ENCODE measurements at regions not wholly inside any gene's neighbourhood (a gene's known extent, or its start where the extent isn't known, plus 50 kb on each side); places are given as distances from the start of the nearest gene placed in this dataset.
A peak's percentile ranks its signal among the peaks of the same experiment; 100 is the strongest.

DNA sequence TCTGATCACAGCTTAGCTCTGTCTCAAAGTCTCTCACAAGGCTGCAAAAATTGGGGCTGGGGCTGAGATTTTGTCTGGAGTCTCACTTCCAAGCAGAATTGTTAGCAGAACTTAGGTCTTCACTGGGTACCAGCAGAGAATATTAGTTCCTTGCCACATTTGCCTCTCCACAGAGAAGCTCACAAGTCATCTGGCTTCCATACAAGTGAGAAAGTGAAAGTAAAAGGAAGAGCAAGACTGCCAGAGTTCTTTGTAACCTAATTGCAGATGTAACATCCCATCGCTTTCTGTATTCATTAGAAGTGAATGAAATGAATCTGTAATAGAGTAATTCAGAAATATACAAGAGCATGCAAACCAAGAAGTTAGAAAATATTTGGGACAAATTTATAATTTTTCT is 624.1 kb upstream of the GNPDA2 start (continued):
- TF ChIP-seq PBX3 (IDR thresholded peaks at IDR 0.05; ENCODE audit: insufficient replicate concordance, low read depth, low read length) (no peak), LARP7 (IDR thresholded peaks at IDR 0.05) (no peak)

DNA sequence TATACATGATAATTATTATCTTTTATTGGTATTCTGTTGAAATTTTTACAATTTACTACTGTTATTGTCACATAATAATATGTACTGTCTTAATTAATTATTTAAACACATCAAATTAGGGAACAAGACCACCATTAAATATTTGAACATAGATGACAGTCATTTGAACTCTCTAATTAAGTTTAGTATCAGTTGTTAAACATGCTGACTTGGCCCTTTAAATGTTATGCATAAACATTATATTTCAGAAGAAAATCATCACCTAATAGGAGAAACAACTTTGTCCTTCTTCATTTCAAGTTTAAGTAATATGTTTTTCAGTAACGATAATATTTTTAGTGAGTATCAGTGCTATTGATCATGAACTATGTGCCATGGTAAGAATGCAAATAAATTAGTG is 623.5 kb upstream of the GNPDA2 start:
- H3K36me3 ChIP-seq (ENCODE audit: control insufficient read depth in 2 of 2, insufficient read depth in 2 of 2, low read length in 1 of 2): no peaks in the 10 kb centered on the region
- H3K27me3 ChIP-seq (replicated peaks in 1 of 2; ENCODE audit: control insufficient read depth in 2 of 2, insufficient read depth in 2 of 2, low read length in 1 of 2): no peaks in the 10 kb centered on the region
- DNase-seq (ENCODE audit: low read depth, low spot score) (no peak), FAIRE-seq (no peak), ATAC-seq (no peak; the same call in 2 of the 3 replicates)
- SMC1A ChIA-PET (ENCODE audit: uncharacterized antibody, unreplicated experiment): no interaction called here
- no peaks in the 10 kb centered on the region for H3K4me1 ChIP-seq (ENCODE audit: control insufficient read depth, insufficient read depth, low read length)
- H3K4me3 ChIP-seq: no peak overlapping the region
- no TSS peak for BruUV-seq (replicated peaks)
- peak overlapping the region; percentile 78 for H2AFZ ChIP-seq (ENCODE audit: control insufficient read depth, low read depth, low read length)
- WGBS (ENCODE audit: insufficient coverage, insufficient replicate concordance, low lambda C conversion rate, missing lambda C conversion rate): 100% methylated on average over 1 of the region's 1 CpG
- no peaks in the 10 kb centered on the region for H3K9me3 ChIP-seq (replicated peaks; ENCODE audit: control insufficient read depth, insufficient read depth, low read length)
- no peak overlapping the region; the same call in 1 of the 2 replicates for H3K4me2 ChIP-seq (ENCODE audit: control insufficient read depth, insufficient read depth)
- no peak overlapping the region for H3K27ac ChIP-seq (ENCODE audit: control insufficient read depth, insufficient read depth)
- TF ChIP-seq FOS (IDR thresholded peaks at IDR 0.05; ENCODE audit: borderline replicate concordance, extremely low read depth, insufficient read length) (no peak), PAX8 (IDR thresholded peaks at IDR 0.05) (no peak), E4F1 (IDR thresholded peaks at IDR 0.05; ENCODE audit: borderline replicate concordance, partially characterized antibody) (no peak), NRF1 (conservative IDR thresholded peaks at IDR 0.05; ENCODE audit: low read depth, low read length) (no peak), TCF7 (IDR thresholded peaks at IDR 0.05; ENCODE audit: borderline replicate concordance) (no peak), RFX5 (IDR thresholded peaks at IDR 0.05; ENCODE audit: low read depth, low read length) (no peak), POU2F2 (IDR thresholded peaks at IDR 0.05; ENCODE audit: borderline replicate concordance, low read depth, low read length) (no peak), ATF7 (IDR thresholded peaks at IDR 0.05; ENCODE audit: low read depth) (no peak), ZZZ3 (IDR thresholded peaks at IDR 0.05; ENCODE audit: control insufficient read depth, insufficient read length, low read depth) (no peak), POLR2AphosphoS5 (IDR thresholded peaks at IDR 0.05; ENCODE audit: low read length) (no peak), GABPA (IDR thresholded peaks at IDR 0.05; ENCODE audit: low read depth) (no peak), FOXK2 (IDR thresholded peaks at IDR 0.05) (no peak), SUPT20H (IDR thresholded peaks at IDR 0.05; ENCODE audit: borderline replicate concordance, control insufficient read depth, low read depth, low read length) (no peak), IRF4 (IDR thresholded peaks at IDR 0.05; ENCODE audit: low read depth, low read length) (no peak), POLR2AphosphoS2 (IDR thresholded peaks at IDR 0.05; ENCODE audit: low read depth, low read length) (no peak), CHD2 (IDR thresholded peaks at IDR 0.05; ENCODE audit: borderline replicate concordance, low read depth, low read length) (no peak)
- no peaks in the 10 kb centered on the region for H3K79me2 ChIP-seq (ENCODE audit: control insufficient read depth, insufficient read depth, low read length)
- in situ Hi-C loops (cut with MboI) (no loop called here), intact Hi-C loops (cut with micrococcal nuclease; ENCODE audit: unreplicated experiment) (no loop called here)
- H4K20me1 ChIP-seq (ENCODE audit: control insufficient read depth, insufficient read depth): no peaks in the 10 kb centered on the region
- POLR2A ChIA-PET: no interaction called here
- RAD21 ChIA-PET (ENCODE audit: unreplicated experiment): no interaction called here
- H3K9ac ChIP-seq (ENCODE audit: control insufficient read depth, insufficient read depth, low read length): no peak overlapping the region
- CTCF ChIA-PET: no interaction called here

Measured in GM12878 (cell line).